ENCODE measurements at regions not wholly inside any gene's neighbourhood (a gene's known extent, or its start where the extent isn't known, plus 50 kb on each side); places are given as distances from the start of the nearest gene placed in this dataset.

DNA sequence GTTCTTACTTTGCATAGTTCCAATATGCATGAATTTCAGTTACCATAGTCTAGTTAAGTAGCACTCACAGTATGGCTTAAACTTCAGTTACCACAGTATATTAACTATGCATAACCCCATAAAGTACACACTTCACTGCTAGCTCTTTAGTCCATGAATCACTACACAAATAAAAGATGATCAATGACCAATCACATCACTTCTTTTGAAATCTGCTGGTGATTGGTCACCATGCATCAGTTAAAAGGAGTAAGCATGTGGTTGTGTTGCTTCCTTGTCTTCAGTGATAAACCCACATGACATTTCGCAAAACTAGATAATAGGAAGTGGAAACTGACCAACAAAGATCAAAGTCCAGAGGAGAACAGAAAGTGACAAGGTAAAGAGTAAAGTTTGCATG is 79.0 kb downstream of the TAF11L14 start:
- DNase-seq (ENCODE audit: low read depth), result no peak
- TF ChIP-seq, protein P1, sequence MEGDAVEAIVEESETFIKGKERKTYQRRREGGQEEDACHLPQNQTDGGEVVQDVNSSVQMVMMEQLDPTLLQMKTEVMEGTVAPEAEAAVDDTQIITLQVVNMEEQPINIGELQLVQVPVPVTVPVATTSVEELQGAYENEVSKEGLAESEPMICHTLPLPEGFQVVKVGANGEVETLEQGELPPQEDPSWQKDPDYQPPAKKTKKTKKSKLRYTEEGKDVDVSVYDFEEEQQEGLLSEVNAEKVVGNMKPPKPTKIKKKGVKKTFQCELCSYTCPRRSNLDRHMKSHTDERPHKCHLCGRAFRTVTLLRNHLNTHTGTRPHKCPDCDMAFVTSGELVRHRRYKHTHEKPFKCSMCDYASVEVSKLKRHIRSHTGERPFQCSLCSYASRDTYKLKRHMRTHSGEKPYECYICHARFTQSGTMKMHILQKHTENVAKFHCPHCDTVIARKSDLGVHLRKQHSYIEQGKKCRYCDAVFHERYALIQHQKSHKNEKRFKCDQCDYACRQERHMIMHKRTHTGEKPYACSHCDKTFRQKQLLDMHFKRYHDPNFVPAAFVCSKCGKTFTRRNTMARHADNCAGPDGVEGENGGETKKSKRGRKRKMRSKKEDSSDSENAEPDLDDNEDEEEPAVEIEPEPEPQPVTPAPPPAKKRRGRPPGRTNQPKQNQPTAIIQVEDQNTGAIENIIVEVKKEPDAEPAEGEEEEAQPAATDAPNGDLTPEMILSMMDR (IDR thresholded peaks at IDR 0.05; ENCODE audit: low read depth, low read length, missing control alignments), result no peak
- H3K4me3 ChIP-seq (ENCODE audit: low read depth, low read length), result no peak overlapping the region

DNA sequence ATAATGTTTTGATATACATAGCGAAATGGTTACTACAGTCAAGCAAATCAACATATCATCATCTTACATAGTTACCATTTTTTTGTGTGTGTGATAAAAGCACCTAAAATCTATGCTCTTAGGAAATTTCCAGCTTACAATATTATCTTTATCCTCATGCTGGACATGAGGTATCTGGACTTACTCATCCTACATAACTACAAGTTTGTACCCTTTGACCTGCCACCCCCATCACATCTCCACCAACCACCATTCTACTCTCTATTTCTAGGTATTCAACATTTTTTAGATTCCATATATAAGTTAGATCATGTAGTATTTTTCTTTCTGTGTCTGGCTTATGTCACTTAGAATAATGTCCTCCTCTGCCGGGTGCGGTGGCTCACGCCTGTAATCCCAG is 79.9 kb downstream of the TAF11L14 start:
- TF ChIP-seq, protein P1 (IDR thresholded peaks at IDR 0.05; ENCODE audit: low read depth, low read length, missing control alignments), result no peak
- no peak overlapping the region for H3K4me3 ChIP-seq (ENCODE audit: low read depth, low read length)
- DNase-seq (ENCODE audit: low read depth), result no peak

DNA sequence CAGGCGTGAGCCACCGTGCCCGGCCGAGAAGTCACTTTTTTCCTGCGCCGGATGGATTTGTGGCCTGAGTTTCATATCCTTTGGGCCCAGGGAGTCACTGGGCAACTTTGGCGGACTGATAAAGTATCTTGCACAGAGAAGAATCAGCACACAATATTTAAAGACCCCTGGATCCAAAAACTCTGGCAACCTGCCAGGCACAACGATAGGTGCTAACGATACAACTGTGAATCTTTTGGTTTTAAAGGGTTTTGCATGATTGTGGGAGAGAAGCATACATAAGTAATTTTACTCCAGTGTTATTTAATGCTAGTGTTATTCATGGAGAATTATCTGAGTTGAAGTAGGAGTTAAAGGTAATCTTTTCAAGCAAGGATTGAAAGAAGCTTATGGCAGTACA is 85.3 kb downstream of the TAF11L14 start:
- no peak for DNase-seq (ENCODE audit: low read depth)
- no peak overlapping the region for H3K4me3 ChIP-seq (ENCODE audit: low read depth, low read length)
- TF ChIP-seq, protein P1 (IDR thresholded peaks at IDR 0.05; ENCODE audit: low read depth, low read length, missing control alignments), result no peak

DNA sequence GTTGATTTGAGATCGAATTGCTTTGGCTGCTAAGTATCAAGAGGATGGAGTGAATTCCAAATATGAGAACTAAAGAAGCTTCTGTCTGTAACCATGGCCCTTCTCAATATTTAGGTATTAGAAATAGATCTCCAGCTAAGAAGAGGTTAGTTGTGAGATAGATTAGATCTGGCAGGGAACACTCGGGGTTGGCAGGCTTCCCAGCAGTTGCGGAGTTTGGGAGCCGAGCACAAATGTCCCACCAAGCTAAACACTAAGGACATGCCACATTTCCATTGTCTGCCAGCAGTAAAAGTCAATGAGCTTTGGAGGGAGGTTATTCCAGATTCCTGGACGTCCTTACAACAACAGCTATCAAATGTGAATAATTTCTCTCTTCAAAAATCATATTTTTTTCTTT is 85.8 kb downstream of the TAF11L14 start:
- TF ChIP-seq, protein P1 (IDR thresholded peaks at IDR 0.05; ENCODE audit: low read depth, low read length, missing control alignments), result no peak
- no peak for DNase-seq (ENCODE audit: low read depth)
- H3K4me3 ChIP-seq (ENCODE audit: low read depth, low read length), result no peak overlapping the region

DNA sequence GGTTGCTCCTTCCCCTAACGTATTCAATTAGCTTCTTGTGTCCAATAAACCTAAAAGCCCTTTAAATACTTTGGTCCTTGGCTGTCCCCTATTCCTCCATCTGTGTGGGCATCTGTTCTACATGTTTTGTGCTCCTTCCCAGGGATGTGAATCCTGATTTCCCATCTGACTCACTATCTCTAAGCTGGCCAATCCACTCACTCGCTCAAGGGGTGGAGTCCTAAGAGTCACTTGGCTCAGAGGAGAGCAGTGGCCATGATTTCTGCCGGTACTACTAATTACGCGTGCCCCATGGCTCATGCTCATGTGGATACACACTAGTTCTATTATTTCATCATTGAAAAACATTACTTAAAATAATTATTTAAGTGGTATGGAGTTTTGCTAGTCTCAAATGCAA is 89.6 kb downstream of the TAF11L14 start:
- TF ChIP-seq, protein P1 (IDR thresholded peaks at IDR 0.05; ENCODE audit: low read depth, low read length, missing control alignments), result no peak
- no peak overlapping the region for H3K4me3 ChIP-seq (ENCODE audit: low read depth, low read length)
- DNase-seq (ENCODE audit: low read depth), result no peak

DNA sequence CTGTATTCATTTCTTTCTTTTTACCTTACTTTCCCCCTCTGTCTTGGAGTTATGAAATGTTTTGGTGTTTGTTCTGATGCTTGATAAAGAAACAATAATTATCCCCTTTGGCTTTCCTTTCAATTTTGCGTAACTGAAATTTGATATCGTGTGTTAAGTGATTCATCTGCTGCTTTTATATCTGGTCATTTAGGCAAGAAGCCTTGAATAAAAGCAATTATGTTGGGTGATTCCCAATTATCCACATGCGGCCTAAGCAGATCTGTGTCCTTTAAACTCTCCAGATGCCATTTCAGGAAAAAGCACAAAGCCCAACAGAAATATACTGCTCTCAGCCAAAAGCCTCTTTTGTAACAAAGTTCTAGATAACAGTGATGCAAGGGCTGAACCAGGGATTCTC is 92.8 kb downstream of the TAF11L14 start:
- TF ChIP-seq, protein P1 (IDR thresholded peaks at IDR 0.05; ENCODE audit: low read depth, low read length, missing control alignments), result no peak
- DNase-seq (ENCODE audit: low read depth), result no peak
- H3K4me3 ChIP-seq (ENCODE audit: low read depth, low read length), result no peak overlapping the region

DNA sequence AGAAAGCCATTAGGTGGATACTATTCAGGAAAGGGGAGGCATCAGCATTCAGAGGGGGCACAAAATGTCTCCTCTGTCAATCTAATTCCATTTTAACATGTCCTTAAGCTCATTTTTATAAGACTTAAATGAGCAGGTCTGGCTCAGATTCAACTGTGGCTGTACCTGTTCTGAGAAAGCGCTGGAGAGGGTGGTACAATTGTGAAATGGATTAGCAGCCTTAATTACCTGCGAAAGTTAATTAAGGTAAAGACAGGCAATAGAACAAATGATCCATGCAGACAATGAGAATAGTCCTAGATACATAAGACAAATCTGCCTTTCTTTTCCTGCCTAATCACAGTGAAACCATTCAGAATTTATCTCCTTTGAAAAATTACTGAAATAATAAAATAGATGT is 96.2 kb downstream of the TAF11L14 start:
- TF ChIP-seq, protein P1 (IDR thresholded peaks at IDR 0.05; ENCODE audit: low read depth, low read length, missing control alignments), result no peak
- DNase-seq (ENCODE audit: low read depth), result no peak
- H3K4me3 ChIP-seq (ENCODE audit: low read depth, low read length), result no peak overlapping the region

All from GM12864 (cell line).